HCT116 (cell line): ENCODE measurements at regions not wholly inside any gene's neighbourhood (a gene's known extent, or its start where the extent isn't known, plus 50 kb on each side); places are given as distances from the start of the nearest gene placed in this dataset.

Source experiments
- ATAC-seq: fragments of 200-7000 bp; cut with Tn5 transposase; 2 replicates; pipeline ENCODE4 v1.9.1; 2020; ENCODE audit warnings: mild to moderate bottlenecking, moderate library complexity
- BruUV-seq: library from RNA; stranded (reverse); fragments of 400-500 nt; replicated peaks from 2 replicates; lab custom pipeline; 2021; lab: Mats Ljungman, UMichigan
- CTCF ChIA-PET: fragments of 300-600 bp; sonication (Branson Sonifier 250); formaldehyde crosslinking; loops from one replicate; lab custom pipeline; 2021; ENCODE audit warnings: antibody characterized with exemption; lab: Charles Lee
- POLR2A ChIA-PET: fragments of 300-600, 350-600 bp; sonication (Branson Sonifier 250); formaldehyde crosslinking; loops from one replicate; lab custom pipeline; 2021; ENCODE audit warnings: antibody characterized with exemption; lab: Charles Lee
- RAD21 ChIA-PET, 2 experiments: fragments of 300-600 bp; sonication (Branson Sonifier 250); formaldehyde crosslinking; loops; one replicate each; lab custom pipeline; 2023; ENCODE audit warnings: low total read pairs in 2 of 2; ENCODE audit not compliant: uncharacterized antibody in 2 of 2, unreplicated experiment in 2 of 2, low non-redundant PET in 1 of 2; lab: Charles Lee
- DNase-seq: peaks from one replicate; pipeline ENCODE4 v3.0.0-alpha.2; 2010; ENCODE audit warnings: low read depth, low spot score
- H2AFZ ChIP-seq: fragments of 200-600 bp; shearing (Covaris generic), sonication (generic); 2 replicates; pipeline ENCODE4 v1.6.1; 2017; ENCODE audit warnings: low read depth, mixed run types, mixed read lengths, antibody characterized with exemption, low read length; ENCODE audit not compliant: poor library complexity, severe bottlenecking
- H3K27ac ChIP-seq: 2 replicates; pipeline ENCODE4 v1.5.1; 2012; ENCODE audit warnings: low read depth, low read length
- H3K27me3 ChIP-seq: fragments of 200-600 bp; sonication (generic); 2 replicates; pipeline ENCODE4 v1.6.1; 2016; ENCODE audit warnings: mixed run types, low read length, mixed read lengths; ENCODE audit not compliant: insufficient read depth
- H3K36me3 ChIP-seq, 2 experiments: fragments of 200-500 bp in 1 of 2; fragments of 200-600 bp in 1 of 2; sonication (Bioruptor generic) in 1 of 2; sonication (generic) in 1 of 2; 2 replicates each; pipeline versions ENCODE4 v1.5.1 to v1.6.1; 2014 to 2016; ENCODE audit warnings: low read length in 2 of 2, inconsistent platforms in 1 of 2, mixed read lengths in 1 of 2, mixed run types in 1 of 2; ENCODE audit not compliant: insufficient read depth in 2 of 2, control insufficient read depth in 1 of 2
- H3K4me1 ChIP-seq, 2 experiments: fragments of 200-600 bp in 1 of 2; sonication (generic) in 1 of 2; 2 replicates each; pipeline versions ENCODE4 v1.5.1 to v1.6.1; 2012 to 2017; ENCODE audit warnings: low read length in 2 of 2, inconsistent platforms in 1 of 2, mild to moderate bottlenecking in 1 of 2, mixed read lengths in 1 of 2, mixed run types in 1 of 2, moderate library complexity in 1 of 2; ENCODE audit not compliant: insufficient read depth in 2 of 2, control insufficient read depth in 1 of 2
- H3K4me2 ChIP-seq: fragments of 200-600 bp; sonication (generic); 2 replicates; pipeline ENCODE4 v1.6.1; 2017; ENCODE audit warnings: mixed run types, low read length, mixed read lengths
- H3K4me3 ChIP-seq, 2 experiments: fragments of 200-600 bp in 1 of 2; sonication (generic) in 1 of 2; replicated peaks in 1 of 2; 2 replicates each; pipeline ENCODE4 v1.5.1; 2011 to 2016; ENCODE audit warnings: low read length in 2 of 2, control low read depth in 1 of 2, low read depth in 1 of 2, mild to moderate bottlenecking in 1 of 2, mixed read lengths in 1 of 2, mixed run types in 1 of 2
- H3K79me2 ChIP-seq: fragments of 200-600 bp; sonication (generic); 2 replicates; pipeline ENCODE4 v1.6.1; 2017; ENCODE audit warnings: mild to moderate bottlenecking, mixed run types, low read length, moderate library complexity, mixed read lengths; ENCODE audit not compliant: insufficient read depth
- H3K9ac ChIP-seq: fragments of 200-600 bp; sonication (generic); 2 replicates; pipeline ENCODE4 v1.6.1; 2016; ENCODE audit warnings: low read length, mixed read lengths
- H3K9me2 ChIP-seq: fragments of 200-600 bp; sonication (generic), shearing (Covaris generic); 2 replicates; pipeline ENCODE4 v1.6.1; 2017; ENCODE audit warnings: mixed run types, mild to moderate bottlenecking, moderate library complexity; ENCODE audit not compliant: insufficient read depth
- H3K9me3 ChIP-seq, 2 experiments: fragments of 200-500 bp in 1 of 2; fragments of 200-600 bp in 1 of 2; sonication (Bioruptor generic) in 1 of 2; sonication (generic) in 1 of 2; 2 replicates each; pipeline ENCODE4 v1.6.1; 2014 to 2017; ENCODE audit warnings: low read length in 2 of 2, mixed read lengths in 2 of 2, inconsistent platforms in 1 of 2, low read depth in 1 of 2, mild to moderate bottlenecking in 1 of 2, mixed run types in 1 of 2, moderate library complexity in 1 of 2; ENCODE audit not compliant: control insufficient read depth in 1 of 2, insufficient read depth in 1 of 2
- H4K20me1 ChIP-seq: fragments of 200-600 bp; sonication (generic), shearing (Covaris generic); 2 replicates; pipeline ENCODE4 v1.6.1; 2017; ENCODE audit warnings: mixed run types, mild to moderate bottlenecking, moderate library complexity; ENCODE audit not compliant: insufficient read depth
- CBX3 ChIP-seq: IDR thresholded peaks from 2 replicates; pipeline ENCODE4 v1.6.1; 2012; ENCODE audit warnings: low read depth
- CTCF ChIP-seq, 3 experiments: fragments of 200-600 bp in 1 of 3; sonication (generic) in 1 of 3; IDR thresholded peaks in 2 of 3; conservative IDR thresholded peaks in 1 of 3; 2 replicates each; pipeline ENCODE4 v1.5.1; 2012 to 2017; ENCODE audit warnings: low read depth in 2 of 3, low read length in 2 of 3, antibody characterized with exemption in 1 of 3, borderline replicate concordance in 1 of 3, control low read depth in 1 of 3, mild to moderate bottlenecking in 1 of 3, mixed read lengths in 1 of 3, mixed run types in 1 of 3, moderate library complexity in 1 of 3; ENCODE audit not compliant: insufficient read depth in 1 of 3
- EGR1 ChIP-seq: IDR thresholded peaks from 2 replicates; pipeline ENCODE4 v1.6.1; 2012; ENCODE audit warnings: low read depth
- ELF1 ChIP-seq: IDR thresholded peaks from 2 replicates; pipeline ENCODE4 v1.6.1; 2012; ENCODE audit warnings: low read depth, borderline replicate concordance
- EZH2 ChIP-seq: fragments of 200-600 bp; sonication (generic); IDR thresholded peaks from 2 replicates; pipeline ENCODE4 v1.6.1; 2017; ENCODE audit warnings: antibody characterized with exemption, mixed run types
- EZH2phosphoT487 ChIP-seq: fragments of 200-600 bp; IDR thresholded peaks from 2 replicates; pipeline ENCODE4 v1.6.1; 2018; ENCODE audit warnings: antibody characterized with exemption, borderline replicate concordance
- POLR2A ChIP-seq: IDR thresholded peaks from 2 replicates; pipeline ENCODE4 v1.7.0; 2011; ENCODE audit warnings: borderline replicate concordance; ENCODE audit not compliant: insufficient read depth, insufficient read length; ENCODE audit errors: extremely low read depth
- RAD21 ChIP-seq: IDR thresholded peaks from 2 replicates; pipeline ENCODE4 v1.6.1; 2012; ENCODE audit warnings: low read depth, mild to moderate bottlenecking
- REST ChIP-seq: IDR thresholded peaks from 2 replicates; pipeline ENCODE4 v1.6.1; 2012; ENCODE audit warnings: low read depth
- SIN3A ChIP-seq: IDR thresholded peaks from 2 replicates; pipeline ENCODE4 v1.6.1; 2012; ENCODE audit warnings: low read depth
- SP1 ChIP-seq: IDR thresholded peaks from 2 replicates; pipeline ENCODE4 v1.6.1; 2012; ENCODE audit warnings: low read depth
- SRF ChIP-seq: IDR thresholded peaks from 2 replicates; pipeline ENCODE4 v1.6.1; 2012; ENCODE audit warnings: low read depth
- ZFX ChIP-seq: fragments of 450-650 bp; IDR thresholded peaks from 2 replicates; pipeline ENCODE4 v1.6.1; 2017
- intact Hi-C: fragments of 100-400 bp; cut with micrococcal nuclease; formaldehyde crosslinking; loops from 2 replicates; pipeline ENCODE4 v1.10.0; 2022

GRCh38 chr14:29352706-29353080, 575.0 kb downstream of the PRKD1 start:
- peaks cover 3 to 12% of the 10 kb centered on the region in 2 experiments; a peak in 2 of 4 replicates for H3K9me3 ChIP-seq

GRCh38 chr14:29353513-29353912, 574.1 kb downstream of the PRKD1 start:
- no peaks in the 10 kb centered on the region for H3K9me2 ChIP-seq
- ChIA-PET CTCF (no interaction called here), POLR2A (no interaction called here), RAD21 (no interaction called here)
- ATAC-seq: no peak
- no peaks in the 10 kb centered on the region for H4K20me1 ChIP-seq
- H3K4me3 ChIP-seq: no peak overlapping the region
- TF ChIP-seq SP1 (no peak), CTCF (IDR thresholded peaks at IDR 0.05 in 2 of 3, conservative IDR thresholded peaks at IDR 0.05 in 1 of 3; ENCODE audit: borderline replicate concordance in 1 of 3, insufficient read depth in 1 of 3, low read depth in 2 of 3, low read length in 2 of 3) (no peak), RAD21 (no peak), SRF (no peak), EGR1 (no peak), ZFX (no peak), POLR2A (no peak), CBX3 (no peak), REST (no peak)
- H3K4me1 ChIP-seq: no peaks in the 10 kb centered on the region
- no peaks in the 10 kb centered on the region for H3K27me3 ChIP-seq
- no peaks in the 10 kb centered on the region for H3K36me3 ChIP-seq
- peaks cover 3 to 12% of the 10 kb centered on the region in 2 experiments; a peak in 2 of 4 replicates for H3K9me3 ChIP-seq
- no TSS peak for BruUV-seq
- no peaks in the 10 kb centered on the region for H3K79me2 ChIP-seq
- no peak overlapping the region for H3K9ac ChIP-seq
- intact Hi-C loops: no loop called here
- no peak for DNase-seq
- H2AFZ ChIP-seq: no peak overlapping the region
- no peak overlapping the region for H3K4me2 ChIP-seq
- no peak overlapping the region for H3K27ac ChIP-seq

More at GRCh38 chr14:29352706-29353080, 575.0 kb downstream of the PRKD1 start:
- POLR2A ChIA-PET: no interaction called here
- BruUV-seq: no TSS peak
- no peak overlapping the region for H2AFZ ChIP-seq
- intact Hi-C loops: no loop called here
- no peak for TF ChIP-seq EZH2phosphoT487
- TF ChIP-seq EZH2: no peak
- no peak for TF ChIP-seq ELF1
- TF ChIP-seq EGR1: no peak
- TF ChIP-seq SIN3A: no peak
- no peak for TF ChIP-seq RAD21
- no peak for TF ChIP-seq ZFX
- no peak for TF ChIP-seq POLR2A
- H3K9ac ChIP-seq: no peak overlapping the region
- no peaks in the 10 kb centered on the region for H3K36me3 ChIP-seq
- no peaks in the 10 kb centered on the region for H3K79me2 ChIP-seq
- DNase-seq (no peak), ATAC-seq (no peak)
- H3K4me1 ChIP-seq: no peaks in the 10 kb centered on the region
- RAD21 ChIA-PET: no interaction called here
- H3K4me2 ChIP-seq: no peak overlapping the region
- H3K9me2 ChIP-seq: no peaks in the 10 kb centered on the region
- H4K20me1 ChIP-seq: no peaks in the 10 kb centered on the region
- CTCF ChIA-PET: no interaction called here
- H3K27me3 ChIP-seq: no peaks in the 10 kb centered on the region
- no peak overlapping the region for H3K27ac ChIP-seq
- no peak overlapping the region for H3K4me3 ChIP-seq
